GDM1 (cell line): ENCODE measurements at regions not wholly inside any gene's neighbourhood (a gene's known extent, or its start where the extent isn't known, plus 50 kb on each side); places are given as distances from the start of the nearest gene placed in this dataset.
"Not testable (repeated sequence)": the region's sequence is repeated elsewhere in the genome, so short reads cannot be mapped to it uniquely, and the experiment has no call there.

ENCODE experiments used
- DNase-seq: peaks from one replicate; lab custom pipeline; 2025; lab: John Stamatoyannopoulos, UW

- DNase-seq: no peak
Measured at GRCh38 chr16:88300463-88300835, 82.3 kb upstream of the ZNF469 start.

GRCh38 chr16:88301431-88301830 is 81.3 kb upstream of the ZNF469 start:
- DNase-seq: no peak

GRCh38 chr16:88301886-88302285 is 80.9 kb upstream of the ZNF469 start:
- DNase-seq: no peak

GRCh38 chr16:88302666-88303065 is 80.1 kb upstream of the ZNF469 start:
- no peak for DNase-seq

- DNase-seq: no peak
Measured at GRCh38 chr16:88303405-88303804, 79.4 kb upstream of the ZNF469 start.

- DNase-seq: no peak
Measured at GRCh38 chr16:88303890-88304819, 78.6 kb upstream of the ZNF469 start.

GRCh38 chr16:88305176-88305575 is 77.6 kb upstream of the ZNF469 start:
- no peak for DNase-seq

- no peak for DNase-seq
Measured at GRCh38 chr16:88306411-88306810, 76.3 kb upstream of the ZNF469 start.

- DNase-seq: no peak
Measured at GRCh38 chr16:88306860-88307545, 75.8 kb upstream of the ZNF469 start.

GRCh38 chr16:88308441-88309173 is 74.2 kb upstream of the ZNF469 start:
- DNase-seq: no peak

GRCh38 chr16:88309174-88309907 is 73.4 kb upstream of the ZNF469 start:
- DNase-seq: no peak

GRCh38 chr16:88309908-88310265 is 72.9 kb upstream of the ZNF469 start:
- no peak for DNase-seq

- no peak for DNase-seq
Measured at GRCh38 chr16:88310796-88311605, 71.8 kb upstream of the ZNF469 start.

- not testable (repeated sequence) for DNase-seq
Measured at GRCh38 chr16:88311860-88312259, 70.9 kb upstream of the ZNF469 start.

- no peak for DNase-seq
Measured at GRCh38 chr16:88312732-88313131, 70.0 kb upstream of the ZNF469 start.

GRCh38 chr16:88314991-88315542 is 67.7 kb upstream of the ZNF469 start:
- DNase-seq: no peak

GRCh38 chr16:88315543-88316105 is 67.1 kb upstream of the ZNF469 start:
- DNase-seq: no peak

- no peak for DNase-seq
Measured at GRCh38 chr16:88316151-88316550, 66.6 kb upstream of the ZNF469 start.

GRCh38 chr16:88316941-88317612 is 65.7 kb upstream of the ZNF469 start:
- no peak for DNase-seq

- no peak for DNase-seq
Measured at GRCh38 chr16:88317613-88317965, 65.2 kb upstream of the ZNF469 start.
